HK-2 (cell line): ENCODE measurements at regions not wholly inside any gene's neighbourhood (a gene's known extent, or its start where the extent isn't known, plus 50 kb on each side); places are given as distances from the start of the nearest gene placed in this dataset.
A peak's percentile ranks its signal among the peaks of the same experiment; 100 is the strongest.
"Not testable (repeated sequence)": the region's sequence is repeated elsewhere in the genome, so short reads cannot be mapped to it uniquely, and the experiment has no call there.

Source experiments
- DNase-seq: peaks from one replicate; pipeline ENCODE4 v3.0.0-alpha.2; 2018; ENCODE audit not compliant: unreplicated experiment

- DNase-seq = no peak
Measured at GRCh38 chr14:35174342-35174741, 52.0 kb downstream of the PRORP start.

- no peak for DNase-seq
Measured at GRCh38 chr14:35180179-35180578, 57.8 kb downstream of the PRORP start.

GRCh38 chr14:35184891-35185290 is 62.5 kb downstream of the PRORP start:
- DNase-seq = not testable (repeated sequence)

- DNase-seq = no peak
Measured at GRCh38 chr14:35189422-35189821, 67.1 kb downstream of the PRORP start.

- DNase-seq = no peak
Measured at GRCh38 chr14:35193161-35193560, 70.8 kb downstream of the PRORP start.

- not testable (repeated sequence) for DNase-seq
Measured at GRCh38 chr14:35194183-35194582, 71.8 kb downstream of the PRORP start.

GRCh38 chr14:35196571-35196970 is 74.2 kb downstream of the PRORP start:
- DNase-seq = no peak

- DNase-seq = no peak
Measured at GRCh38 chr14:35197015-35197414, 74.7 kb downstream of the PRORP start.

GRCh38 chr14:35201066-35201465 is 78.7 kb downstream of the PRORP start:
- no peak for DNase-seq

GRCh38 chr14:35202195-35202594 is 79.8 kb downstream of the PRORP start:
- DNase-seq = no peak

GRCh38 chr14:35205737-35206136 is 83.4 kb downstream of the PRORP start:
- no peak for DNase-seq

GRCh38 chr14:35211067-35211466 is 81.1 kb upstream of the PSMA6 start:
- no peak for DNase-seq

- DNase-seq = no peak
Measured at GRCh38 chr14:35212471-35213142, 79.6 kb upstream of the PSMA6 start.

- DNase-seq = no peak
Measured at GRCh38 chr14:35213143-35213788, 78.9 kb upstream of the PSMA6 start.

- no peak for DNase-seq
Measured at GRCh38 chr14:35213869-35214387, 78.3 kb upstream of the PSMA6 start.

GRCh38 chr14:35214402-35214801 is 77.8 kb upstream of the PSMA6 start:
- DNase-seq = not testable (repeated sequence)

- no peak for DNase-seq
Measured at GRCh38 chr14:35215110-35215813, 76.9 kb upstream of the PSMA6 start.

GRCh38 chr14:35218176-35218575 is 74.0 kb upstream of the PSMA6 start:
- DNase-seq = not testable (repeated sequence)

GRCh38 chr14:35218963-35219362 is 73.2 kb upstream of the PSMA6 start:
- peak; percentile 13 for DNase-seq

- DNase-seq = no peak
Measured at GRCh38 chr14:35220027-35220676, 72.0 kb upstream of the PSMA6 start.

- DNase-seq = no peak
Measured at GRCh38 chr14:35220920-35221319, 71.3 kb upstream of the PSMA6 start.

GRCh38 chr14:35221462-35221861 is 70.7 kb upstream of the PSMA6 start:
- no peak for DNase-seq
